ENCODE measurements at regions not wholly inside any gene's neighbourhood (a gene's known extent, or its start where the extent isn't known, plus 50 kb on each side); places are given as distances from the start of the nearest gene placed in this dataset.

DNA sequence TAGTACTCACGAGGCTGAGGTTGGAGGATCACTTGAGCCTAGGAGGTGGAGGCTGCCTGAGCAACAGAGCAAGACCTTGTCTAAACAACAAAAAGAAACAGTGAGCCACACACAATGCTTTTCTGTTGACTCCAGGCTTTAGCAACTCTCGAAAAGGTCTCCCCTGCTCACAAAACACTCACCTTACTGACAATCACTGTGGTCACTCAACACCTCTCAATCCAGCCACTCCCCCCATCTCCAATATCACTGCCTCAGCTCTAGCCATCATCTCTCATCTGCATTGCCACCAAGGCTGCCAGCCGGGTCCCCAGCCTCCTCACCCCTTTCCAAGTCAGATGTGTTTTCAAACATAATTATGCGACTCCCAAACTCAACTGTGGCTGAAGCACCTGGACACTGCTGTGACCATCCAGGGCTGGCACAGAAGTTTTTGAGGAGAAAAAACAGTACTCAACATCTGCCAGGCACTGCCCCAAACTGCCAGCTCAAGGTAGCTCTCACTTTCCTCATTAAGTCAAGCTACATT lies 218.0 kb upstream of the ARID1B start:
- no peak for TF ChIP-seq POLR2A (IDR thresholded peaks at IDR 0.05)
- TF ChIP-seq, protein P1, sequence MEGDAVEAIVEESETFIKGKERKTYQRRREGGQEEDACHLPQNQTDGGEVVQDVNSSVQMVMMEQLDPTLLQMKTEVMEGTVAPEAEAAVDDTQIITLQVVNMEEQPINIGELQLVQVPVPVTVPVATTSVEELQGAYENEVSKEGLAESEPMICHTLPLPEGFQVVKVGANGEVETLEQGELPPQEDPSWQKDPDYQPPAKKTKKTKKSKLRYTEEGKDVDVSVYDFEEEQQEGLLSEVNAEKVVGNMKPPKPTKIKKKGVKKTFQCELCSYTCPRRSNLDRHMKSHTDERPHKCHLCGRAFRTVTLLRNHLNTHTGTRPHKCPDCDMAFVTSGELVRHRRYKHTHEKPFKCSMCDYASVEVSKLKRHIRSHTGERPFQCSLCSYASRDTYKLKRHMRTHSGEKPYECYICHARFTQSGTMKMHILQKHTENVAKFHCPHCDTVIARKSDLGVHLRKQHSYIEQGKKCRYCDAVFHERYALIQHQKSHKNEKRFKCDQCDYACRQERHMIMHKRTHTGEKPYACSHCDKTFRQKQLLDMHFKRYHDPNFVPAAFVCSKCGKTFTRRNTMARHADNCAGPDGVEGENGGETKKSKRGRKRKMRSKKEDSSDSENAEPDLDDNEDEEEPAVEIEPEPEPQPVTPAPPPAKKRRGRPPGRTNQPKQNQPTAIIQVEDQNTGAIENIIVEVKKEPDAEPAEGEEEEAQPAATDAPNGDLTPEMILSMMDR (IDR thresholded peaks at IDR 0.05): no peak
